OCI-M2 (cell line): ENCODE measurements at regions not wholly inside any gene's neighbourhood (a gene's known extent, or its start where the extent isn't known, plus 50 kb on each side); places are given as distances from the start of the nearest gene placed in this dataset.
"Not testable (repeated sequence)": the region's sequence is repeated elsewhere in the genome, so short reads cannot be mapped to it uniquely, and the experiment has no call there.

Experiments
- DNase-seq: peaks from one replicate; lab custom pipeline; 2025; ENCODE audit not compliant: unreplicated experiment; lab: John Stamatoyannopoulos, UW

GRCh38 chr2:138369856-138370255 is 131.7 kb upstream of the SPOPL start:
- no peak for DNase-seq

- no peak for DNase-seq
These were observed 127.6 kb upstream of the SPOPL start for GRCh38 chr2:138373993-138374408.

GRCh38 chr2:138381373-138381772 is 120.2 kb upstream of the SPOPL start:
- DNase-seq, result no peak

GRCh38 chr2:138382672-138383071 is 118.9 kb upstream of the SPOPL start:
- DNase-seq, result no peak

GRCh38 chr2:138386191-138386590 is 115.4 kb upstream of the SPOPL start:
- DNase-seq, result not testable (repeated sequence)

- DNase-seq, result no peak
These were observed 112.5 kb upstream of the SPOPL start for GRCh38 chr2:138389063-138389462.

- DNase-seq, result no peak
These were observed 111.1 kb upstream of the SPOPL start for GRCh38 chr2:138390316-138390945.

GRCh38 chr2:138391946-138392345 is 109.6 kb upstream of the SPOPL start:
- DNase-seq, result no peak

GRCh38 chr2:138395565-138396306 is 105.8 kb upstream of the SPOPL start:
- no peak for DNase-seq

GRCh38 chr2:138396843-138397242 is 104.7 kb upstream of the SPOPL start:
- no peak for DNase-seq

- no peak for DNase-seq
These were observed 98.1 kb upstream of the SPOPL start for GRCh38 chr2:138403431-138403927.

GRCh38 chr2:138414014-138414413 is 87.6 kb upstream of the SPOPL start:
- no peak for DNase-seq

- no peak for DNase-seq
These were observed 85.6 kb upstream of the SPOPL start for GRCh38 chr2:138415985-138416384.

- DNase-seq, result no peak
These were observed 83.1 kb upstream of the SPOPL start for GRCh38 chr2:138418453-138418852.

- DNase-seq, result no peak
These were observed 80.1 kb upstream of the SPOPL start for GRCh38 chr2:138421315-138421970.

GRCh38 chr2:138421971-138422335 is 79.6 kb upstream of the SPOPL start:
- DNase-seq, result no peak

- DNase-seq, result no peak
These were observed 78.4 kb upstream of the SPOPL start for GRCh38 chr2:138423198-138423597.

GRCh38 chr2:138423745-138424144 is 77.8 kb upstream of the SPOPL start:
- DNase-seq, result no peak

- DNase-seq, result no peak
These were observed 77.0 kb upstream of the SPOPL start for GRCh38 chr2:138424436-138425140.

GRCh38 chr2:138426116-138426515 is 75.5 kb upstream of the SPOPL start:
- DNase-seq, result not testable (repeated sequence)

GRCh38 chr2:138428710-138429440 is 72.7 kb upstream of the SPOPL start:
- no peak for DNase-seq
